Kidney (tissue), 13 donors: ENCODE measurements at regions not wholly inside any gene's neighbourhood (a gene's known extent, or its start where the extent isn't known, plus 50 kb on each side); places are given as distances from the start of the nearest gene placed in this dataset.

Experiments
- DNase-seq, 5 donors: peaks; one replicate each; pipeline ENCODE4 v3.0.0-alpha.2; 2013 to 2020
- FAIRE-seq: peaks from 2 replicates; lab custom pipeline; 2012; peaks lifted over from hg19 to GRCh38; lab: Jason Lieb, UNC
- H3K27ac ChIP-seq, 2 donors: one replicate each; pipeline ENCODE4 v1.7.0; 2013; ENCODE audit warnings: low read depth in 2 of 2, low read length in 2 of 2, inconsistent platforms in 1 of 2
- H3K27me3 ChIP-seq: one replicate; pipeline ENCODE4 v1.7.1; 2013; ENCODE audit warnings: low read length, inconsistent platforms; ENCODE audit not compliant: control insufficient read depth, insufficient read depth
- H3K36me3 ChIP-seq, 3 donors: one replicate each; pipeline versions ENCODE4 v1.7.0 to v1.7.1; 2013; ENCODE audit warnings: low read length in 3 of 3, control low read depth in 1 of 3, inconsistent platforms in 1 of 3; ENCODE audit not compliant: insufficient read depth in 3 of 3, control insufficient read depth in 2 of 3
- H3K4me1 ChIP-seq, 3 donors: one replicate each; pipeline versions ENCODE4 v1.7.0 to v1.7.1; 2013; ENCODE audit warnings: low read length in 3 of 3, inconsistent platforms in 1 of 3, low read depth in 1 of 3; ENCODE audit not compliant: control insufficient read depth in 2 of 3, insufficient read depth in 2 of 3
- H3K4me3 ChIP-seq, 3 donors: one replicate each; pipeline versions ENCODE4 v1.7.0 to v1.8.1; 2013; ENCODE audit warnings: low read length in 3 of 3, control low read depth in 1 of 3, inconsistent platforms in 1 of 3
- H3K9ac ChIP-seq, 3 donors: one replicate each; pipeline versions ENCODE4 v1.7.0 to v1.7.1; 2013; ENCODE audit warnings: low read length in 3 of 3, control low read depth in 1 of 3, inconsistent platforms in 1 of 3
- H3K9me3 ChIP-seq, 3 donors: one replicate each; pipeline versions ENCODE4 v1.7.0 to v1.7.1; 2013; ENCODE audit warnings: low read length in 3 of 3, control low read depth in 1 of 3, inconsistent platforms in 1 of 3; ENCODE audit not compliant: control insufficient read depth in 2 of 3, insufficient read depth in 1 of 3
- CTCF ChIP-seq: IDR thresholded peaks from 3 replicates; pipeline ENCODE4 v1.5.1; 2012; ENCODE audit warnings: mild to moderate bottlenecking, moderate library complexity, borderline replicate concordance; ENCODE audit not compliant: insufficient read depth; ENCODE audit errors: extremely low read depth
- intact Hi-C: fragments of 100-400 bp; cut with DNase I; formaldehyde crosslinking; loops from one replicate; pipeline ENCODE4 v1.11.1; 2022
- donor health status: control.
- donor health status: control.
- donor health status: control.
- donor health status: control.
- donor health status: control.
- donor health status: DM: yes; HTN: yes; CAD: no.
- donor health status: Normal renal cell carcinoma (clear cell type).

GRCh38 chr4:175054980-175055379 lies 136.8 kb downstream of the ADAM29 start:
- intact Hi-C loops: no loop called here
- Histone ChIP-seq H3K36me3 (no peaks in the 10 kb centered on the region), H3K9me3 (no peaks in the 10 kb centered on the region), H3K9ac (no peak overlapping the region), H3K27ac (no peak overlapping the region), H3K27me3 (no peaks in the 10 kb centered on the region), H3K4me1 (no peaks in the 10 kb centered on the region), H3K4me3 (no peak overlapping the region)
- no peak for FAIRE-seq
- no peak for DNase-seq
- TF ChIP-seq CTCF: no peak

- Histone ChIP-seq H3K27me3 (no peaks in the 10 kb centered on the region), H3K9ac (no peak overlapping the region), H3K36me3 (no peaks in the 10 kb centered on the region), H3K4me3 (no peak overlapping the region), H3K4me1 (no peaks in the 10 kb centered on the region), H3K27ac (no peak overlapping the region), H3K9me3 (no peaks in the 10 kb centered on the region)
- no peak for DNase-seq
- intact Hi-C loops: no loop called here
- no peak for FAIRE-seq
- no peak for TF ChIP-seq CTCF
These were observed 144.0 kb downstream of the ADAM29 start for GRCh38 chr4:175062183-175062592.

DNA sequence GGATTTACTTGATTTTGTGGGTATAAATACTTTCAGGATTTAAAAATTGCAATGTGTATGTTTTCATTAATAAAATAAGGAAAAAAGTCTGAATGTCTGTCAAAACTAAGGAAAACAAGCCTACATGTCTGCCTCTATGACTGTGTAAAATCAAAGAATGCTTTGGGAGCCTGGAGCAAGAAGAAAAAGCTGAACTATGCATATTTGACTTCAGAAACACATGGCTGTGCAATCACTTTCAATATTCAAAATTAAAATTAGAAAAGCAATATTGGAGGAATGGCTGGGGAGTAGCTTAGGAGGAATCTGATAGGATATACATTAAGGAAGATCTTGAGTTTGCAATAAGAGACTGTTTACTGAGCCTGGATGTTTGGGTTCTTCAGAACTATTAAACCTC lies 147.1 kb downstream of the ADAM29 start:
- Histone ChIP-seq H3K36me3 (no peaks in the 10 kb centered on the region), H3K9ac (no peak overlapping the region), H3K4me1 (no peaks in the 10 kb centered on the region), H3K4me3 (no peak overlapping the region), H3K27ac (no peak overlapping the region), H3K27me3 (no peaks in the 10 kb centered on the region), H3K9me3 (no peaks in the 10 kb centered on the region)
- FAIRE-seq (no peak), DNase-seq (no peak)
- TF ChIP-seq CTCF: no peak
- intact Hi-C loops: no loop called here

DNA sequence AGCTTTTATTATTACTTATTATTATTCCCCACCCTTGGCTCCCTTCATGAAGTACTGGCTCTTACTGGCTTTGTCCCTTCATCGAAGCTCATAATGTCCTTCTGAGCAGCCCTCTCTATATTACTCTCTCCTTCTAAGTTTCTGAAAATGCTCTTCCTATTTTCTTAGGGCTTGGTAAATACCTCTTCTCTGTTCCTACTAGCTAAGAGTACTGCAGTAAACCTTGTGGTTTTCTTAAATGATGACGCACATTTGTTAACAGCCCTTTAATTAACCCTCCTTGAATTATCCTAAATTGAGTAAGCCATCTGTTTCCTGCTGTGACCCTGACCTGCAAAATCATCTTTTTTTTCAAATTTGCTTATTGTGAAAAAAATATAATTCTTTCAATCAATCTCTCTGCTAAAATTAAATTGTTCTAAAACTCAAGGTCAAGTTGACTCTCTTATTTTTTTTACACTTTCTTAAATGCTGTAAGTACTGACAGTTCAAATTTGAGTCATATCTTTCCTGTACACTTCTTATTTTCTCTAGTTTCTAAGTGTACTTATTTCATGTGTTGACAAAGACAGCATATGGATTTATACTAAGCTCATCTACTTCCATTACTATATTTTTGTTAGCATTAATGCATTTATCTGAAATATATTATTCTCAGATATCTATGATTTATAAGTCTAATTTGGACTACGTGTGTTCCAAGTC lies 148.9 kb downstream of the ADAM29 start:
- TF ChIP-seq CTCF: no peak
- intact Hi-C loops: no loop called here
- Histone ChIP-seq H3K36me3 (no peaks in the 10 kb centered on the region), H3K9me3 (no peaks in the 10 kb centered on the region), H3K27ac (no peak overlapping the region), H3K4me1 (no peaks in the 10 kb centered on the region), H3K4me3 (no peak overlapping the region), H3K9ac (no peak overlapping the region), H3K27me3 (no peaks in the 10 kb centered on the region)
- FAIRE-seq: no peak
- peak in 1 of 5 donors; percentile 0 for DNase-seq
